HG02623 (cell line): ENCODE measurements at regions not wholly inside any gene's neighbourhood (a gene's known extent, or its start where the extent isn't known, plus 50 kb on each side); places are given as distances from the start of the nearest gene placed in this dataset.
"Not testable (repeated sequence)": the region's sequence is repeated elsewhere in the genome, so short reads cannot be mapped to it uniquely, and the experiment has no call there.

Experiments used
- ATAC-seq: cut with Tn5 transposase; IDR thresholded peaks from one replicate; pipeline ENCODE4 v1.9.1; 2021; ENCODE audit warnings: moderate library complexity; ENCODE audit not compliant: unreplicated experiment

DNA sequence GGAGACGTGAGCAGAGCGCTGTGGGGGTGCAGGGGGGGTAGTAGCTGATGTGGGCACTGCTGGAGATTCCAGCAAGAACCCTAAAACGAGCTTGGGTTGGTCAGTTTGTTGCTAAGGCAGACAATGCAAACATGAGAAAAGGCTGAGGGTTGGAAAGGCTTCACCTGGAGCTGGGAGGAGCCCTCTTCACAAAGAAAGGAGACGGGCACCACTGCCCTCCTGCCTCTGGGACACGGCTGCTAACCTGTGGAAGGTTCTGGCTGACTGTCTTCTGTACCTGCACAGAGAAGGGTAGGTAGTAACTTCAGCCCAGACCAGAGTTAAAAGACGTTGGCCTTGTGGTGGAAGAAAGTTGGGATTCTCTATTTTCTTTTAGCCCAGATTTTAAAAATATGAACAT lies 108.7 kb downstream of the SUCLA2 start:
- ATAC-seq = no peak

- ATAC-seq = no peak
Observed at GRCh38 chr13:47890146-47890814, 110.8 kb downstream of the SUCLA2 start.

GRCh38 chr13:47886314-47886713 lies 114.8 kb downstream of the SUCLA2 start:
- no peak for ATAC-seq

- ATAC-seq = no peak
Observed at GRCh38 chr13:47875201-47875600, 125.9 kb downstream of the SUCLA2 start.

GRCh38 chr13:47873987-47874386 lies 127.1 kb downstream of the SUCLA2 start:
- ATAC-seq = not testable (repeated sequence)

GRCh38 chr13:47873319-47873718 lies 127.8 kb downstream of the SUCLA2 start:
- ATAC-seq = not testable (repeated sequence)

DNA sequence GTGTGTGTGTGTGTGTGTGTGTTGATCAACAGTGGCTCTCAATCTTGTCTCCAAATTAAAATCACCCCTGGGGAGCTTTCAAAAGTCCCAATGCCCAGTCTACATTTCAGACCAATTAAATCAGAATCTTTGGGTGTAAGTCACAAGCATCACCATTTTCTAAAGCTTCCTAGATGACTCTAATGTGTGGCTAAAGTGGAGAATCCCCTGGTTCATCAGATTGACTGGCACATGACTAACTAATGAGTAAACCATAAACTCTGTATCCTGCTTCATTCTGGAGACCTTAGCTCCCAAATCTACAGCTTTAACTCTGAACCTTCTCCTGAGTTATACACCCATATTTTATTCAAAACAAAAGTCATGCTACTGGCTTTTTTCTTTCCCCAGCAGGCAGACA lies 131.3 kb downstream of the SUCLA2 start:
- no peak for ATAC-seq

GRCh38 chr13:47865883-47866282 lies 135.2 kb downstream of the SUCLA2 start:
- no peak for ATAC-seq

- ATAC-seq = no peak
Observed at GRCh38 chr13:47862841-47863240, 138.2 kb downstream of the SUCLA2 start.

- no peak for ATAC-seq
Observed at GRCh38 chr13:47859165-47859564, 141.9 kb downstream of the SUCLA2 start.

DNA sequence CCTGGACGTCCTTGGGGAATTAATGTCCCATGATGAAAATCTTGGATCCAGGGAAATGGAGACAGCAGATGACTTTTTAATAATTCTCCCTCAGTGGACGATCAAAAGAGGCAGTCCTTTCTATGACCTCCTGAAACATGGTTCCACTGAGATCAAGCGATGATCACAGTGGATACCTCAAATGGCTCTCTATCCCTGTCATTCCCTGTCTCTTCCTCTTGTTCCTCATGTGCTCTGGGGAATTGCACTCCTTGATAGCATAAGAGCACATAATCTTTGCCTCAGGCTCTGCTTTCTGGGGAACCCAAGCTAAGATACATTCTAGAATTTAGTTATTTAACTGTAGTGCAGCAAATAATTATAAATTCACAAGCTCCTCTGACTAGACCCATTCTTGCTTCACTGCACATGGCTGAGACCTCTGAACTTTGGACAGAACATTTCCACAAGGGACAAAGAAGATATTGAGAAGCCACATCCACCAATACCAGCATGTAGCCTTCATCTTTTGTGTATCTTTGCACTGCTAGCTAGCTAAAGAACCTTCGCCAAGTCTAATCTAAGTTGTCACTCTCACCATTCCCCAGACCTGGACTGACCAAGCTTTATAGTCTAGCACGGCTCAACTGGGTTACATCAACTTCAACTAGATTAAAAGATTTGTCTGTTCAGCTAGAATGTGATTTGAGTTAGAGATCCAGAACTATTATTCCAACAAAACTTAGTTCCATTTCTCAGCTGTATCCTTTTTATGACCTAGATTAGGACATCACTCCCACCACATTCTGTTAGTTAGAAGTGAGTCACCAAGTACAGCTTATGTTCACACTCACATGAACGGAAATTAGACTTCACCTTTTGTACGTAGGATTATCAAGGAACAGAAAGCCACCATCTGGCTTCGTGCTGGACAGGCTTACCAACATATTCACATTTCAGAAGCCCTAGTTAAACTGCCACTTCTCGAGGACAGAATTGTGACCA lies 142.7 kb downstream of the SUCLA2 start:
- no peak for ATAC-seq

GRCh38 chr13:47853236-47853635 lies 147.8 kb downstream of the SUCLA2 start:
- ATAC-seq = no peak

DNA sequence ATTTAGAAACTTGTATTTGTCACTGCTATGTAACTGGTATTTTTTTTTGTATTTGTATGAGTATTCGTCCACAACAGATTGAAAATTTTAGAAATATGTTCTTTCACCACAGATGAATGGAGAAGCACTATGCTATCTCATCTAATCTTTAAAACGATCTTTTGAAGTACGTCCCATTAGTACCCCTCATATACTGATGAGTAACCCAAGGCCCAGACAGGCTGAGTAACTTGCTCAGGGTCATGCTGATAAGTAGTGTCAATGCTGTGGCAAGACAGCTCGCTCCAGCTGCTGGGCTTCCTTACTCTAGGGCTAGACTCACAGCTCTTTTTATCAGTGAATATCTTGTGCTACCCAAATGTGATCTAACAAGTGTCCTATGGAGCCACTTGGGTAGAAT lies 154.2 kb downstream of the SUCLA2 start:
- ATAC-seq = no peak

DNA sequence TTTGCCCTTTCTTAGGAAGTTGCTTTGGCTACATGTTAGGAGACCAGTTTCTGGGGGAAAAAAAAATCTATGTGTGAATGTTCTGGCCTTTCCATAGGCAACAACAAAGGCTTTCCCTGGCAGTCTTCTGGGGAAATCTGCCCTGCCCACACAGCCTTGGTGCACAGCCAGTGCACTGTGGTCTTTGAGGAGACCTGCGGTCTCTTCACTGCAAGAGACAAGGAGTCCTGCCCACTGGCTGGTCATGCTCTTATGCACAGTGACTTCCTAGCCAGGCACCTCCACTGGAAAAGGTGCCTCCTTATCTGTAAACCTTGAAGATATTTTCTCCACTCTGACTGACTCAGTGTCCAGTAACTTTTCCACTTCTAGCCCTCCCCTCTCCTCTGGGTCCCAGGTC lies 155.1 kb downstream of the SUCLA2 start:
- ATAC-seq = no peak

DNA sequence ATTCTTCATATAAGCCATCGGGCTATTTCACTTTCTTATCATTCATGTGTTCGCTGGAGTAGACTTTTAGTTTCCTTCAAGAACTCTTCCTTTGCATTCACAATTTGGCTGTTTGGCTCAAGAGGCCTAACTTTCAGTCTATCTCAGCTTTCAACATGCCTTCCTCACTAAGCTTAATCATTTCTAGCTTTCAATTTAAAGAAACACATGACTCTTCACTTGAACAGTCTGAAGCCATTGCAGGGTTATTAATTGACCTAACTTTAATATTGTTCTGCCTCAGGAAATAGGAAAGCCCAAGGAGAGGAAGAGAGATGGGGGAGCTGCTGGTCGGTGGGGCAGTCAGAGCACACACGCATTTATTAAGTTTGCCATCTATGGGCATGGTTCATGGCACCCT lies 158.1 kb downstream of the SUCLA2 start:
- ATAC-seq = no peak

- ATAC-seq = no peak
Observed at GRCh38 chr13:47841151-47841550, 159.9 kb downstream of the SUCLA2 start.

GRCh38 chr13:47837906-47838305 lies 163.2 kb downstream of the SUCLA2 start:
- no peak for ATAC-seq

DNA sequence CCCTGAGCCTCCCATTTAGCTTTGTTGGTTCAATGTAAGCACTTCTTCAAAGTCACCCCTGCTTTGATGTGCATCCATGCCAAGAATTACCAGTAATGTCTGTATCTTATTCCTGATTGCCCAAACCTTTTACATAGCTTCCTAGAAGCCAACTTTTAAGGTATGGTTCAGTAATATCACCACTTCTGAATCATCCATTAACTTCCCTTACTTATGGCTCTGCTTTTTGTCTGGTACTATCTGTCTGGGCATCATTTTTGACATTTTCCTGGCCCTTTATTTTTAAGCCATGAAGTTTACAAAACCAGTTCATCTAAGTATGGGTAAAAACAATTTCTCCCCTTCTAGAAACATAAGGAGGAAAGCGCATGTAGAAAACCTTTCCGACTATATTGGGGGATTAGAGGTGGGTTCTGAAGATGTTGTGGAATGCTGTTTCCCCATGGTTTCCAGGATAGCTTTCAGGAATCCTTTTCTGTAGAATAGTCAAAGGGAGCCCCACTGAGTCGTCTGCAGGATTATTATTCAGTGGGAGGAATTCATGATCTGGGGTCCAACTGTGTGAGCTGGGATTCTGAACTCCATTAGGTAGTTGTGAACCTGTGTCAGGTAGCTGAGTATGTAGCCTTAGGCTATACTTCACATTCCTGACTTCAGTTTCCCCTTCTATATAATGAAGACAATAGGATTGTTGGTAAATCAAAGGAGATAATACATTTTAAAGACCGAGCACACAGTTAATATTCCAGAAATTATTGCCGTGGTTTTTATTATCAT lies 163.8 kb downstream of the SUCLA2 start:
- ATAC-seq = no peak

DNA sequence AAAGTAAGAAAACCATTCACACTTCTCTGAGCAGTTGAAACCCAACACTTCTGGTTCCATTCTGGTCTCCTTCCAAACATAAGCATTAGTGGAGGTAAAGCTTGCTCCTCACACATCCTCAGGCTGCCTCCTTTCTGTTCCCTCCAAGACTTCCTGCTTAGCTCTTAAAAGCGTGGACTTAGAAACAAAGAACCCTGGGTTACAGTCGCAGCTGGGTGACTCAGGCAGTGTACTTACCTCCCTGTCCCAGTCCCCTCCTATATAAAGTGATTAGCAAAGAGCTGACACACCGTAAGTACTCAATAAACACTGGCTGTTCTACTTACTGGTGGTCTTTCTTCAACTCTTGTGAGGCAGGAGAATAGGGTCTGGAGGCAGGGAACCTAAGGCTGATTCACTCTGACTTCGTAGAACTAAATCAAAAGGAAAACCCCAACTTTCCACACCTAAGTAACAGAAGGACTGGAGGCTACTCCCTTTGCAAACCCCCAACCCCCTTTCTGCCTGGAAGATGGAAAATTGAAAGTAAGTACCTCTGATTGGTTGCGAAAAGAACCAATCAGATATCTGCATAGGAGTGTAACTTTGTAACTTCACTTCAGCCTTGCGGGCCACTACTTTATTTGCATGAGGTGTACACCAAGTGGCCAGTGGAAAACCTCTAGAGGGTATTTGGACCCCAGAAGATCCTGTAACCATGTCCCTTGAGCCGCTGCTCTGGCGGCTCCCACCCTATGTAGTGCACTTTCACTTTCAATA lies 165.4 kb downstream of the SUCLA2 start:
- ATAC-seq = no peak

GRCh38 chr13:47832458-47832972 lies 168.6 kb downstream of the SUCLA2 start:
- ATAC-seq = no peak
